Neural crest cell (in vitro differentiated cells): ENCODE measurements at regions not wholly inside any gene's neighbourhood (a gene's known extent, or its start where the extent isn't known, plus 50 kb on each side); places are given as distances from the start of the nearest gene placed in this dataset.
"Not testable (repeated sequence)": the region's sequence is repeated elsewhere in the genome, so short reads cannot be mapped to it uniquely, and the experiment has no call there.

ENCODE experiments used
- DNase-seq: peaks from one replicate; pipeline ENCODE4 v3.0.0; 2021; ENCODE audit warnings: low read depth, mixed read lengths, low spot score
- H3K27ac Mint-ChIP-seq: one replicate; pipeline ENCODE4 v1.8.0; 2021; ENCODE audit warnings: mild to moderate bottlenecking, mixed read lengths; ENCODE audit not compliant: unreplicated experiment
- H3K27me3 Mint-ChIP-seq: 2 replicates; pipeline ENCODE4 v1.8.0; 2021; ENCODE audit warnings: low read depth, mild to moderate bottlenecking, mixed read lengths
- H3K36me3 Mint-ChIP-seq: 2 replicates; pipeline ENCODE4 v1.8.0; 2021; ENCODE audit warnings: low read depth, mild to moderate bottlenecking, mixed read lengths
- H3K4me1 Mint-ChIP-seq: 2 replicates; pipeline ENCODE4 v1.8.0; 2021; ENCODE audit warnings: mixed read lengths
- H3K4me3 Mint-ChIP-seq: one replicate; pipeline ENCODE4 v1.8.0; 2021; ENCODE audit warnings: mild to moderate bottlenecking, mixed read lengths
- H3K9me3 Mint-ChIP-seq: 2 replicates; pipeline ENCODE4 v1.8.0; 2021; ENCODE audit warnings: mixed read lengths
- CTCF ChIP-seq: fragments of 200-600 bp; sonication (generic); conservative IDR thresholded peaks from 2 replicates; pipeline ENCODE4 v1.5.0; 2021; ENCODE audit warnings: antibody characterized with exemption, mild to moderate bottlenecking

GRCh38 chr7:20918156-20918555, 131.5 kb upstream of the SP8 start:
- H3K4me3 Mint-ChIP-seq = no peak overlapping the region
- peaks cover 12% of the 10 kb centered on the region for H3K4me1 Mint-ChIP-seq
- H3K9me3 Mint-ChIP-seq = peaks cover 2% of the 10 kb centered on the region
- DNase-seq = no peak
- no peaks in the 10 kb centered on the region for H3K27me3 Mint-ChIP-seq
- no peak for TF ChIP-seq CTCF
- H3K27ac Mint-ChIP-seq = no peak overlapping the region
- no peaks in the 10 kb centered on the region for H3K36me3 Mint-ChIP-seq

- H3K36me3 Mint-ChIP-seq, DNase-seq, H3K27ac Mint-ChIP-seq, H3K4me3 Mint-ChIP-seq, H3K27me3 Mint-ChIP-seq, H3K4me1 Mint-ChIP-seq: not testable (repeated sequence)
- peaks cover 13% of the 10 kb centered on the region for H3K9me3 Mint-ChIP-seq
Observed at GRCh38 chr7:20927178-20927577, 140.5 kb upstream of the SP8 start.

GRCh38 chr7:20927976-20928375, 141.3 kb upstream of the SP8 start:
- Mint-ChIP-seq H3K36me3 (peaks cover 8% of the 10 kb centered on the region), H3K9me3 (peaks cover 10% of the 10 kb centered on the region), H3K27me3 (no peaks in the 10 kb centered on the region), H3K4me3 (no peak overlapping the region), H3K4me1 (no peaks in the 10 kb centered on the region), H3K27ac (no peak overlapping the region)
- no peak for DNase-seq
- no peak for TF ChIP-seq CTCF

- H3K36me3 Mint-ChIP-seq = peaks cover 8% of the 10 kb centered on the region
- no peak overlapping the region for H3K4me3 Mint-ChIP-seq
- DNase-seq = no peak
- TF ChIP-seq CTCF = no peak
- H3K9me3 Mint-ChIP-seq = peaks cover 10% of the 10 kb centered on the region
- no peak overlapping the region for H3K27ac Mint-ChIP-seq
- H3K4me1 Mint-ChIP-seq = no peaks in the 10 kb centered on the region
- no peaks in the 10 kb centered on the region for H3K27me3 Mint-ChIP-seq
Observed at GRCh38 chr7:20929199-20929598, 142.5 kb upstream of the SP8 start.

GRCh38 chr7:20931739-20932138, 145.1 kb upstream of the SP8 start:
- Mint-ChIP-seq H3K27me3 (no peaks in the 10 kb centered on the region), H3K36me3 (no peaks in the 10 kb centered on the region), H3K27ac (no peak overlapping the region), H3K4me3 (no peak overlapping the region), H3K9me3 (peaks cover 3% of the 10 kb centered on the region), H3K4me1 (no peaks in the 10 kb centered on the region)
- TF ChIP-seq CTCF = no peak
- DNase-seq = no peak

GRCh38 chr7:20932785-20933527, 146.3 kb upstream of the SP8 start:
- Mint-ChIP-seq H3K27ac (no peak overlapping the region), H3K9me3 (no peaks in the 10 kb centered on the region), H3K36me3 (no peaks in the 10 kb centered on the region), H3K4me3 (no peak overlapping the region), H3K4me1 (peaks cover under 1% of the 10 kb centered on the region), H3K27me3 (no peaks in the 10 kb centered on the region)
- DNase-seq = no peak
- no peak for TF ChIP-seq CTCF
